GM21786 (cell line): ENCODE measurements at regions not wholly inside any gene's neighbourhood (a gene's known extent, or its start where the extent isn't known, plus 50 kb on each side); places are given as distances from the start of the nearest gene placed in this dataset.

Experiments
- ATAC-seq: cut with Tn5 transposase; IDR thresholded peaks from one replicate; pipeline ENCODE4 v1.9.1; 2021; ENCODE audit not compliant: unreplicated experiment

DNA sequence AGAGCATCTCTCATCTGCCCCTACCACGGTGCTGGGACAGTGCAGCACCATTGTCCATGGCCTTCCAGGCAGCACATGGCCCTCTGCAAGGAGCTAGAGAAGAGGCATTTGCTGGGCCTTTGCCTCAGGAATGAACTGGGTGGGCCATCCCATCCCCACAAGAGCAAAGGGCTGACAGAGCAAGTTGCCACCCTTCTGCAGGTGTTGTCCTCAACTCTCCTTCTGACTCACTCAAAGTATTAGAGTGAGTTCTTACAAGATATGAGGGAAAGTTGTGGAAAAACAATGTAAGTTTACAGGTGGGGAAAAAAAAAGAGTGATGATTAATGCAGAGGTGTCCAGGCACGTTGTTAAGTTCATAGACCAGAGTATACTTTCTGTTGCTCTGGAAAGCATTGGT lies 261.2 kb downstream of the SKIDA1 start:
- ATAC-seq: no peak

DNA sequence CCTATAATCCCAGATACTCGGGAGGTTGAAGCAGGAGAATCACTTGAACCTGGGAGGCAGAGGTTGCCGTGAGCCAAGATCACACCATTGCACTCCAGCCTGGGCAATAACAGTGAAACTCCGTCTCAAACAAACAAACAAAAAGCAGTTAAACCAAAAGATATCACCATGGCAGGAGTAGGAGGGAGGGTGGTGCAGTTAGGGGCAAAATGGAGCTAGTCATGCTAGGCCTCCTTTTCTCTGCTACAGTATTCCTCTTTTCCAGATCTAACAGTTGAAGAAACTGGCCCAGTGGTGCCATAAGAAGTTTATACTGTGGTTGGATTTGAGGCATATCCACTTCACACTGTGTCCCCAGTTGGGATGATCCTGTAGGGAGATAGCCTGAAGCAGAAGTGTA lies 261.6 kb downstream of the SKIDA1 start:
- no peak for ATAC-seq

GRCh38 chr10:21263263-21263803 lies 262.1 kb downstream of the SKIDA1 start:
- ATAC-seq: no peak

- ATAC-seq: no peak
Observed at GRCh38 chr10:21261842-21262294, 263.6 kb downstream of the SKIDA1 start.

DNA sequence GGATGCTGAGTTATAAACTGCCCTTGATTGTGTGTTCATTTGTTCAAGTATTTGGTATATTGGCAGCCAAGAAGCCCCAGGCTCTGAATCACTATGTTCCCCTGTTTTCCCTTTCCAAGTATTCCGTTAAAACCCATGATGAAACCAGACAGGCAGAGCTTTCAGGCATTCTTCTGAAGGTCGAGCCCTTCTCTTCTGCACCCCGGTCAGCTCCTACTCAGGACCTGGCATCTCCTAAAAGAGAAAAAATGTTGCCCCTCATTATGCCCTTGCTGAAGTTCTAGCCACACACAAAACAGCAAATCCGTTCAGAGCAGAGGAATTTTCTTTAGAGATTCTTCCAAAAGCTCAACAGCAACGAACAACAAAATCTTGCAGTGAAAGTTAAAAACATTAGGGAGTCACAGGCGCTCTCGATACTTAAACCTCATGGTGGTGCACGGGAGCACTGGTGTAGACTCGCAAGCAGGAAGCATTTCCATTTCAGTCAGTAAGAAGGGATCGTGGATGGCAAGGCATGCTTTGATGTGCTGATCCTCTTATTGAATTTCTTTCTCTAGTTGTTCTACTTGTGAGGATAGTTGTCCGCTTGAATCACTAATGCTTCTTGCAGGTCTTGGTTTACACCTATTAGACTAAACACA lies 264.9 kb downstream of the SKIDA1 start:
- no peak for ATAC-seq

DNA sequence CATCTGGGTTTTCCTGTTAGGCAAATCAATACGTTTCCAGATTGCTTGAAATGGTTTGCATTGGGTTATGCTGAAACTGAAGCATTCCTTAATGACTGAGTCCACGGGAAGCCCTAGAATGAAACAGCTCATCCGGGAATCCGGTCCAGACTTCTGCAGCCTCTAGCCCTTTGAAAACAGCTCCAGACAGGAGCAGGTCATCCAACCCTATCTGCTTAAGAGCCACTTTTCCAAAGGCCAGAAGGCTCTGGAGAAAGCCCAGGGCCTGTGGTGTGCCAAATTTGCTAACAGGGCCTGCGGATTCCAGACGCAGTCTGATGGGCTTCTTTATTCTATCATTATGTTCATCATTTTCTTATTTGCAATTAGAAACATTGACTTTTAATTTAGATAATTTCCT lies 265.4 kb downstream of the SKIDA1 start:
- ATAC-seq: no peak

- ATAC-seq: no peak
Observed at GRCh38 chr10:21257919-21258318, 267.6 kb downstream of the SKIDA1 start.

- ATAC-seq: no peak
Observed at GRCh38 chr10:21257191-21257590, 268.3 kb downstream of the SKIDA1 start.

DNA sequence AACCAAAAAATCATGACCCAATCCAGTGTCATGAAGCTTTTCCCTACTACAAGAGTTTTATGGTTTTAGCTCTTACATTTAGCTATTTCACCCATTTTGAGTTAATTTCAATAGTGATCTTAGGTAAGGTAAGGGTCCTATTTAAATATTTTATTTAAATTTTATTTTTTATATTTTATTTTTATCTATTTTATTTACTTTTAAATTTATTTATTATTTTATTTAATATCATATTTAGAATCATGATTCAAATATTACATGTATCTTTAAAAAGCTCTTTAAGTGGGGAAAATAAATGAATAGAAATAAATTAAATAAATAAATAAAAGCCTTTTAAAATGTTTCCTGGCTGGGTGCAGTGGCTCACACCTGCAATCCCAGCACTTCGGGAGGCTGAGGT lies 276.0 kb downstream of the SKIDA1 start:
- ATAC-seq: no peak

DNA sequence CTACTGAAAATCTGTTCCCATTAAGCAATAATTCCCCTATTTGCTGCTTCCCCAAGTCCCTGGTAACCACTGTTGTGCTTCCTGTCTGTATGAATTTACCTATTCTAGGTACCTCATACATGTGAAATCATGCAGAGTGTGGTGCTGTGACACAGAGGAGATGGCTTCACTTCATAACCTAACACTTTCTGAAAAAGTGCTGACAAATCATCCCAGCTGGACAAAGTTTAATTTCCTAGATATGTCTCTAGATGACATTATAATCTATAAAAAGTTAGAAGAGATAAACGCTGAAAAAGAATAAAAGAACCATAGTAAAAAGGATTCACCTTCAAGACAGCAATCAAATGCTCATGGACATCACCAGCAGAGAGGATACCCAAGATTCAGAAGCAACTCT lies 277.9 kb downstream of the SKIDA1 start:
- no peak for ATAC-seq

- no peak for ATAC-seq
Observed at GRCh38 chr10:21246178-21246577, 279.3 kb downstream of the SKIDA1 start.

GRCh38 chr10:21243748-21244257 lies 281.7 kb downstream of the SKIDA1 start:
- no peak for ATAC-seq

GRCh38 chr10:21242915-21243314 lies 282.6 kb downstream of the SKIDA1 start:
- ATAC-seq: no peak

- ATAC-seq: no peak
Observed at GRCh38 chr10:21238717-21239116, 286.8 kb downstream of the SKIDA1 start.

DNA sequence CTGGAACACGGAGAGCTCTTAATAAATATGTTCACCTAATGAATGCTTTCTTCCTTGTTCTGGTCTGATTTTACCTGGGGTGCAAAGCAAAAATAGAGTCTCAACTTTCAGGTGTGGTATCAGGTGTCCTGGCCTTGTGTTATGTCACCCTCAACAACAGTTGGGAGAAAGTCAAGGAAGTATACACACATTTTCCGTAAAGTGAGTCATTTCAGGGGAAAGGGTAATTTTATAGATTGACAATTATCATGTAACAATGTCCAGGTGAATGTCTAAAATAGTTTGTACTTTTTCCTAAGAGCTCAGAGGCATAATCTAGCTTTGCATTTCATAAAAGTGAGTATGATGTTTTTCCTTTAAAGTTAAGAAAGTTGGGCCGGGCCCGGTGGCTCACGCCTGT lies 287.4 kb downstream of the SKIDA1 start:
- no peak for ATAC-seq

DNA sequence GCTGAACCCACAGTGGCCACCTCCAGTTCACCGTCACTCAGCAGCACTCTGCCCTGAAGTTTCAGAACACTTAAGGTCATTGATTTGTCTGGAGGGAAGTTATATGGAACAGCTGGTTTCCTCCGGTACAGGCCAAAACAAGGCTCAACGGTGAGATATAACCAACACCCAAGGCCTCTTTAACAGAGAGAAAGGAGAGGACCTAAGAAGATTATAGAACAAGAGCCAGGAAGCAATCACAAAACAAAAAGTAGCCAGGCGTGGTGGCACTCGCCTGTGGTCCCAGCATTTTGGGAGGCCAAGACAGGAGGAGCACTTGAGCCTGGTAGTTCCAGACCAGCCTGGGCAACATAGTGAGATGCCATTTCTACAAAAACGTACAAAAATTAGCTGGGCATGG lies 290.7 kb downstream of the SKIDA1 start:
- ATAC-seq: no peak

GRCh38 chr10:21230219-21230618 lies 295.3 kb downstream of the SKIDA1 start:
- peak; percentile 50 for ATAC-seq

DNA sequence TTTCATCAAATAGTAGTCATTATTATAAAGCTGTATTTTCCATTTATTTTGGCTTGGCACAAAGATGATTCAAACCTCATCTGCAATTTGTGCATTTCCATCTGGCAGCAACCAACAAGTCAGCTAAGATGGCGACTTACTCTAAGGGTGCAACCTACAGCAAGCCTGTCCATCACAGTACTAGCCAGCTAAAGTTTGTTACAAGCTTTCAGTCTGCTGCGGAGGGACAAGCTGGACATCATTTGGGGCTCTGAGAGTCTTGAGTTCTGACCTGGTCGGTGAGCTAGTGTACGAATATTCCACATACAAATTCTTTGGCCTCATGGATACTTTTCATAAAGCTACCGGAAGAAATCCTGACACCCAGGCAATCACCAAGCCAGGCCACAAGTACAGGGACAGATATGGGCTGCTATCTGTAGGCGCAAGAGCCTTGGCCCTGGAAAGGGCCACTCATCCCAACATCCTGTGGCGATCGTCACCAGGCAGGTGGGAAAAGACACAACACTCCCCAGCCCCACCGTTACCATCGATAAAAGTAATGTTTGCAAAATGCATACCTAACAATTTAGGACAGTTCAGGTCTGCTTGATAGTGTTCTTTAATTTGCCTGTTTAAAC lies 307.6 kb downstream of the SKIDA1 start:
- no peak for ATAC-seq

DNA sequence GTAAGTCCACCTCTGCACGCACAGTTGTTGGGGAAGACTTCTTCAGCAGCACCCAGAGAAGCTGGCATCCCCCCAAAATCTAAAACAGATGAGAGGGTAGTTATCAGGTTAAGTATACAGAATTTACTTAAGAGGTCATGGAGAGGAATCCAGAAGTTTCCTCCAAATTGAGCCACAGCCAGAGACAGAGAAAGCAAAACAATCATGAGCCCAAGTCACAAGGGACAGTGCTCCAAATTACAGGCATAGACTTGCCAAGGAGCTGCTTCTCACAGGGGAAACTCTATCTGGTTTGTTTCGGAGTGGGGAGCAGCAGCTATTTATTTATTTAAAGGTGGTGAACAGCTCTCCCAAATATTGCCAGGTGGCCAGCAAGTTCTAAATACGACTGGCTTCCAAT lies 308.4 kb downstream of the SKIDA1 start:
- no peak for ATAC-seq

DNA sequence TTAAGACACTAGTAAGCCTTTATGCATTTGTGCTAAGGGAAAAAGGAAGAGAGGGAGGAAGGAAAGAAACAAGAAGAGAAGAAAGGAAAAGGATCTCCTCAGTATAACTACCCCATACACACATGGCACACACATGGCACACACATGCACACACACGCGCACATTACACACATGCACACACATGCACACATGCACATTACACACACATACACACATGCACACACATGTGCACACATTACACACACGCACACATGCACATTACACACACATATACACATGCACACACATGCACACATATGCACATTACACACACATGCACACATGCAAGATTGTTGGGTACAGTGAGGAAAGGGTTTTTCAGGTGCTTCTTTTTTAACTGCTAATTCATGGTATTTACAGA lies 311.2 kb downstream of the SKIDA1 start:
- ATAC-seq: no peak

DNA sequence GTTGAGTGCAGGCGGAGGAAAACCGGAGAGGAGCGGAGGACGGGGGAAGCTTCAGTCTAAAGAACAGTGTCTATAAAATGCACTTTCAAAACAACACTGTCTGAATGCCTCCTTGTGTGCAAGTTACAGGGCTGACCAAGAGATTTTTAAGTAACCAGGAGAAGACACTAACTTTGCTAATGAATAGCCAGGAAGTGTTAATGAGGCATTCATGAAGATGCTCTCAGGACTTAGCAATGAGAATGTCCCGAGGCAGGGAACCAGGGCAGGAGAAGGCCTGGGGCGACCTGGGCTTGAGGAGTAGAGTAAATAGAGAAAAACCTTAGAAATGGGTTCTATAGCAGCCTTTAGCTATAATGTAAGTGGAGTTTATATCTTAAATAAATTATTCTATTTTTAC lies 312.1 kb downstream of the SKIDA1 start:
- no peak for ATAC-seq

- ATAC-seq: no peak
Observed at GRCh38 chr10:21212912-21213311, 312.6 kb downstream of the SKIDA1 start.
